Right kidney (tissue), 1 donor: ENCODE measurements at regions not wholly inside any gene's neighbourhood (a gene's known extent, or its start where the extent isn't known, plus 50 kb on each side); places are given as distances from the start of the nearest gene placed in this dataset.

Experiments used
- DNase-seq: peaks from one replicate; pipeline ENCODE4 v3.0.0-alpha.2; 2016

- DNase-seq: no peak
These were observed 264.0 kb upstream of the SYT1 start for GRCh38 chr12:78600541-78600940.

DNA sequence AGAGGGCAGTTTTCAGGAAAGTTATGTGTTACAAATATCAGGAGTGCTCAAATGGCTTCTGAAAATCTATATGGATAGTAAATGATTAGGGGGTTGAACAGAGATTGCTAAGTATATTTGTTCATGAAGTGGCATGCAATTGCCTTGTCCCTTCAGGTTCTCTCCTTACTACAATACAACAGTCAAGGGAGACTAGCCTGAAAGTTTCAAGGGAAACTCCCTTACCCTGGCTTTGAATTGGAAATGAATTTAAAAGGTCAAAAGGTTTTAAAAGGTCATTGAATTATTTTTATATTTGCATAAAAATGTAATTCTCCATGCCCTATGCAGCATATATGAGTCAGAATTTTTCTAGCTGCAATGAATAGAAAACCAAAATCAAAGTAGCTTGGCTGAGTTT, 253.1 kb upstream of the SYT1 start:
- no peak for DNase-seq

- DNase-seq: no peak
These were observed 252.4 kb upstream of the SYT1 start for GRCh38 chr12:78612190-78612589.

DNA sequence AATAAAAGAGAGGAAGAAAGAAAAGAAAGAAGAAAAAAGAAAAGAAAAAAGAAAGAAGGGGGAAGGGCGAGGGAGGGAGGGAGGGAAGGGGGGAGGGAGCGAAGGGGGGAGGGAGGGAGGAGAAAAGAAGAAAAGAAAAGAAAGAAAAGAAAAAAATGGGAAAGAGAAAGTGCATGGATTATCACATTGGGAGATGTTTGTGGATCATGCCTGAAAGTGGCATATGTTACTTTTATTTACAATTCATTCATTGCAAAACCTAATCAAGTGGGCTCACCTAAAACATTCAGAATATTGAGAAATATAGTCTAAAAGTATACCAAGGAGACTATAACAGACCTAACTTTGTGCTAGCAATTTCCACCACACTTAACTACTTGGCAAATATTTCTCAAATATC, 246.9 kb upstream of the SYT1 start:
- no peak for DNase-seq

DNA sequence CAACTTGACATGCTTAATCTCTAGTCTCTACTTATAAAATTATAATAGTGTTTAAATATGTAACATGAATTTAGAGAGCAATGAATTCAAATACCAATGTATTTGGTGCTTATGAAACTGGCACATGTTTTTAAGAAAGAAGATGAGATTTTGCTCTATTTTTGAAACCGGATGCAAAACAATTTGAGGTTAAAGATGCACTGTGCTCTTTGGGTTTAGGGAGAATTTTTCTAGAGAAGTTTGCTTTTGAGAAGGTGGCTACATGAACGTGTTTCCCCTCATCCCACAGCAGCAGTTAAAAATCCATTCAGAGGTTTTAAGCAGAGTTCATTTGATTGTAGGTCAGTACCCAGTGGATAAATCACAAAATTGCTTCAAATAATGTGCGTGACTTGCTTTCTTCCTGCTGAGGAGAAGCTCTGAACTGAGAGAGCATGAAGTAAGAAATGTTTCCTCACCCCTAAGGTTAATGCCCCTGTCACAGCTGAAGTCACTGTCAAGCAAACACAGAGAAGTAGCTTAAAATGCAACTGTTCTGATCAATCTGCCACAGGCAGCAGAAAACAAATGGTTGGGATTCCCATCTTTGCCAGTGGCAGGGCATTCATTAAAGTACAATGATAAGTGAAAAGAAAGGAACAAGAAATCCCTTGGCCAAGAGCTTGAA, 241.9 kb upstream of the SYT1 start:
- no peak for DNase-seq

GRCh38 chr12:78628491-78629100, 236.0 kb upstream of the SYT1 start:
- DNase-seq: no peak

DNA sequence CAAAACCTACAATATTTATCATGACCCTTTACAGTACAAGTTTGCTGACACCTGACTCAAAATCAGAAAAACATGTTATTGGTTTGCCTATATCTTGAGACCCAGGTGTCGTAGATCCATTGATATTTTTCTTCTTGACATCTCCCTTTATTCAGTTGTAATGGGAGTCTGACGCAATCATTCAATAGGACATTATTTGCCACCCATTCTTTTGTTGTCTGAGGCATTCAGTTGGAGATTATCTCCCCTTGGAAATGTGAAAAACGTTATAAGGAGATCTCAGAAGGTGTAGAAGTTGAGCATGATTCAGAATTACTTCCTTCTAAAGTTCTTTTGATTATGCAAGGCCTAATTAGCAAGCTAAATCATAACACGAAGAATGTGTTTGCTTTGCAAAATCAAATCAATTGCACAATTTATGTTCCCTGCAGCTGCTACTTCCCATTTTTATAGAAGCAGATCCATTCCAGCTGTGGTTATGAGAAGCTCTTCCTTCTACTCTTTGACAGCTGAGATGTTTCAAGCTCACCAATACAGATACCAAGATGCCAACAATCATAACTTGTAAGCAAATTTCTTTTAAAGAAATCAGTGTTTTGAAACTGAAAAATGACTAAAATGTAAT, 228.2 kb upstream of the SYT1 start:
- no peak for DNase-seq

DNA sequence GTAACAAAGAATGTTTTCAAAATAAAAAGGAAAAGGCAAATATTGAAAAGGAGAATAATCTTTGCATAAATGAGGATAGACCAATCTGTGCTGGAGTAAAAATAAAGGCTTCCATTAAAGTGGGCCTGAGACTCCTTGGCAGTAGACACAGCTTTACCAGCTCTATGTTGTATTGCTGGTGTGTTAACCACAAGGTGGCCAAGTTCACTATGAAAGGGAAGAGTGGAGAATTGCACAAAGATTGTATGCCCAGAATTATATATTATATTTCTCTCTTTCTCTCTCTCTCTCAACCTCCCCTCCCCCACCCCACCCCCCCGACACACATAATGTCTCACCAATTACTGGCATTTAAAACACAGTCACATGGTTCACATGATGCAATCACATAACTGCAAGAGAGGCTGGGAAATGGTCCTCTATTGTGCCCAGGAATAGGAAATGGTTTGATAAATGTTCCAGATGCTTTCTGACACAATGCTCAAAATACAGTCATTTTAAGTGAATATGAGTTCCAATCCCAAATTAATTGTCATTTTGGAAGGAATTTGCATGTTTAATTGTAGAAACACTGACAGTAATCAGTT, 222.6 kb upstream of the SYT1 start:
- no peak for DNase-seq

DNA sequence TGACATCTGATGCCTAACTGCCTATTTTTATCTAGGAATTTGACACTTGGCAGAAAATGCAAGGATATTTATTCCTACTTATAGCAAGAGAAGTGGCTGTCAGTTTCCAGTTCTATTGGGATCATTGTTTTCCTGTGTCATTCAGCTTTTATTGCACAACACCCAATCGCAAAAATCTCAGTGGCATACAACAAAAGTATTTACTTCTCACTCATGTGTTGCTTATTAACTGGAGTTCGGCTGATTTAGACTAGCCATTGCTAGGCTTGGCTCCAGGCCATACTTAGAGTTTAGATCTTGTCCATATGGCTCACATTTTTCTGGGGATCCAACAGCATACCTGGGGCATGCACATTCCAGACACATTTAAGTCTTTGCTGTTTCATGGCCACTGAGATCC, 218.6 kb upstream of the SYT1 start:
- DNase-seq: no peak

GRCh38 chr12:78651755-78652154, 212.8 kb upstream of the SYT1 start:
- no peak for DNase-seq

DNA sequence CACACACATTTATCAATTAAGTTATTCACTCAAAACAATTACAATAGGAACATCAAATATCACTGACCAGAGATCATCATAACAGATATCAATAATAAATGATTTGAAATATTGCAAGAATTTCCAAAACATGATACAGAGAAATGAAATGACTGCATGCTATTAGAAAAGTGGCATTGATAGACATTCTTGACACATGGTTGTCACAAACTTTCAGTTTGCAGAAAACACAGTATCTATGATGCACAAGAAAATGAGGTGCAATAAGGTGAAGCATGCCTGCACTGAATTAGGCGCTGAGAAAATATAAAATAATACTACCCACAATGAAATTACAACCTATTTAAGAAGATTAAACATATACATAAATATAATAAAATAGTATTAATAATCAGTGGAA, 198.0 kb upstream of the SYT1 start:
- no peak for DNase-seq

DNA sequence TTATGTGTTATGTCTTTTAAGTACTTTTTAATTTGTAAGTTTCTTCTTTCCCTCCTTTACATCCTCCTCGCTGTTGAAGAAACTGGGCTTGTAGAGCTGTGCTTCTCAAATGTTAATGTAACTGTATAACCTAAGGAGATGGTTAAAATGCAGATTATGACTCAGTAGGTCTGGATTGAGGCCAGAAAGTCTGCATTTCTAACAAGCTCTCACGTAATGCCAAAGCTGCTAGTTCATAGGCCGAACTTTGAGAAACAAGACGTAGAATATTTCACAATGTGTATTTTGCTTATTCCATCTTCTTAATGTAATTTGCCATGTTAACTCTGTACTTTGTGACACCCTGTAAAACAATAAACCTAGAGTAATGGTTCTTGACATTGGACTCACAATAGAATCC, 193.3 kb upstream of the SYT1 start:
- DNase-seq: no peak

DNA sequence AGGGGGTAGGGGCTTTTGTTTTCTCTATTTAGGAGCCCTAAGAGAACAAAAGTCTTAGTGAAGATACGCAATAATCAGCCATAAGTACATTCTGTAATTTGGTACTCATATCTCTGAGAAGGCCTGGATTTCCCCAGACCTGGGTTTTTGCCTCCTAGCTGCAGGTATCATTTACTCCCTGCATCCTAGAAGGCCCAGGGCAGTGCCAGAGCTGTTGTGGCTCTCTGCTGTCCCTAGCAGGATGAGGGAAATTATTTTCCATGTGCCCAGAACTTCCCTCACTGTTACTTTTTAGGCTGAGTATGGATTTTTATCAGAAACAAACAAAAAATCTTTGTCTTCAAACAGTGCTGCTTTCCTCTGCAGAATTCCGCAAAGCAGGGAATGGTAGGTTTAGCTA, 192.5 kb upstream of the SYT1 start:
- DNase-seq: no peak

DNA sequence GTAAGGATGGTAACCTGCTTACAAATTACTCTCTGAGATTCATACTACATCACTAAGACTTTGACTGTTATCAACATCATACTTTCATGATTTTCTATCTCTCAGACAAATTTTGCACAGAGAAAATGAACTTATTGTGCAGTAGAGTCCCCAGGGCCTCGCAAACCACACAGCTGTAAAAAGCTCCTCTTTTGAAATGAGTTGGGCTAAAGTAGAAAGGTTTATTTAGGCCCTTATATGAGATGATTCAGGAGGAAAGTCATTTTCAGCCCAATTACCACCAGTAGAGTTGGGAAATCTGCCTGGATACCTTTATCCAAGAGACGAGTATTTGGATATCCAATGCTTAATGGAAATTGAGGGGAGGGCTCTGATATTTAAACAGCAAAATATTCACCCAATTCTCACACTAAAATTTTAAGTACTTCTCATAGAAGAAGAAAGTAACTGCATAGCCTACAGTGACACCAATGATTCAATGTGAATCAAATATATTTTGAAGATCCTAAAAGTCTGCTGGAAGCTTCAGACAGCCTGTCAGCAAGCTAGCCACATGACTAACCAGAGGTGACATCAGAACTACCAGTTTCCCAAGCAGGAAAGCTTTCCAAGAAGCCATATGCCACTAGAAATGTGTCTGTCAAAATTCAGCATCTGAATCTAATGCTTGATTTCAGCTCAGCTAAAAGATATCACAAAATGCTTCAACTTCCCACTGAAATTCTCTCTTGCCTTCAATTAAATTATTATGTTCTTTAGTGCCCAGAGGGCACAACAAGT, 190.1 kb upstream of the SYT1 start:
- no peak for DNase-seq

- no peak for DNase-seq
These were observed 184.0 kb upstream of the SYT1 start for GRCh38 chr12:78680596-78680995.

GRCh38 chr12:78683031-78683430, 181.5 kb upstream of the SYT1 start:
- no peak for DNase-seq

- no peak for DNase-seq
These were observed 180.9 kb upstream of the SYT1 start for GRCh38 chr12:78683626-78684025.

DNA sequence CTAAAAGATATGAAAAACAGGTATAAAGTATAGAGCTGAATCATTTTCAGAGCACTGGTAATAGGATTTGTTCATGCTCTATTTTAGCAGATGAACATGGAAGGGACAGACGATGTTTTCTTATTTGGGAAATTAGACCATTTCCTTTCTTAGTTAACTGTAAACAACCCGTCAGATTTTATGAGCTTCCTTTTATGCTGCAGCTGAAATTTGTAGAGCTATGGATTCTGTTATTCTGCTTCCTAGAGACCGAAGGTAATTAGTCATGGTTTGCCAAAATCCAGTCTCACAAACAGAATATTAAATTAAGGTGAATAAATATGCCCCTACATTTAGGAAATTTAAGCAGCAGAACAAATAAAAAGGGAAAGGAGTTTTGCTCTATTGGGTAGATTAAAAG, 180.2 kb upstream of the SYT1 start:
- no peak for DNase-seq

DNA sequence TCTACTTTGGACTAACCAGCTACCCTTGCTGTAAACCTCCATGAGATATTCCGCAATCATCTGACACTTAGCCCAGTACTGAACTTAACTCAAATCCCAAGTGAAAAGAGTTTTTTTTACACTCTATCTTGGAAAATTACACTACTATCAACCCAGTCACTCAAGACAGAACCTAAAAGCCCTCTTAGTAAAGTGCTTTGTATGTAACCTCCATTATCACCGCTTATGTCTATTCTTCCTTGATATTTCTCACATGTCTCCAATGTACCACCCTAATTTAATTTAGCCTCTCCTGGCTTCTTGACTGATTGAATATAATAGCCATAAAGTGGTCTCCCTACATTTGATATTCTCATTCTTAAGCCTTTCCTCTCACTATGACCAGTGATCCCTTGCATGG, 168.8 kb upstream of the SYT1 start:
- no peak for DNase-seq

GRCh38 chr12:78696267-78696666, 168.3 kb upstream of the SYT1 start:
- no peak for DNase-seq

DNA sequence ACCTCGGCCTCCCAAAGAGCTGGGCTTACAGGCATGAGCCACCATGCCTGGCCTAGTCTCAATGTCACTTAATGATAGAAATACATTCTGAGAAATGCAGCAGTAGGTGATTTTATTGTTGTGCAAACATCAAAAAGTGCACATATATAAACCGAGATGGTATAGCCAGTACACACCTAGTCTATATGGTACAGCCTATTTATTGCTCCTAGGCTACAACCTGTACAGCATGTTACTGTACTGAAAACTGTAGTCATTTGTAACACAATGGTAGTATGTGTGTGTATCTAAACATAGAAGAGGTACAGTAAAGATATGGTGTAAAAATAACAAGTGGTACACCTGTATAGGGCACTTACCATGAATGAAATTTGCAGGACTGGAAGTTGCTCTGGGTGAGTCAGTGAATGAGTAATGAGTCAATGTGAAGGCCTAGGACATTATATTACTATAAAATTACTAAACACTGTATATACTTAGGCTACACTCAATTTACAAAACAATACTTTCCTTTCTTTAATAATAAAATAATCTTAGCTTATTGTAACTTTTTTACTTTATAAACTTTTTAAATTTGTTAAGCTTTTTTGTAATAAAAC, 166.7 kb upstream of the SYT1 start:
- DNase-seq: no peak

GRCh38 chr12:78698747-78699146, 165.8 kb upstream of the SYT1 start:
- DNase-seq: no peak

GRCh38 chr12:78700565-78700964, 164.0 kb upstream of the SYT1 start:
- no peak for DNase-seq
